ENCODE measurements at regions not wholly inside any gene's neighbourhood (a gene's known extent, or its start where the extent isn't known, plus 50 kb on each side); places are given as distances from the start of the nearest gene placed in this dataset.

GRCh38 chr2:147356157-147356556 lies 488.7 kb upstream of the ACVR2A start:
- Mint-ChIP-seq H3K27me3 (no peaks in the 10 kb centered on the region), H3K36me3 (no peaks in the 10 kb centered on the region), H3K27ac (no peak overlapping the region), H3K9me3 (ENCODE audit: low read depth) (no peaks in the 10 kb centered on the region), H3K4me3 (no peak overlapping the region), H3K4me1 (ENCODE audit: low read depth) (no peaks in the 10 kb centered on the region)

GRCh38 chr2:147355706-147356105 lies 489.1 kb upstream of the ACVR2A start:
- H3K27ac Mint-ChIP-seq: no peak overlapping the region
- no peaks in the 10 kb centered on the region for H3K9me3 Mint-ChIP-seq (ENCODE audit: low read depth)
- H3K27me3 Mint-ChIP-seq: no peaks in the 10 kb centered on the region
- no peaks in the 10 kb centered on the region for H3K36me3 Mint-ChIP-seq
- H3K4me3 Mint-ChIP-seq: no peak overlapping the region
- H3K4me1 Mint-ChIP-seq (ENCODE audit: low read depth): no peaks in the 10 kb centered on the region

GRCh38 chr2:147353072-147353381 lies 491.8 kb upstream of the ACVR2A start:
- Mint-ChIP-seq H3K27me3 (no peaks in the 10 kb centered on the region), H3K4me1 (ENCODE audit: low read depth) (no peaks in the 10 kb centered on the region), H3K27ac (no peak overlapping the region)

GRCh38 chr2:147352264-147353071 lies 492.4 kb upstream of the ACVR2A start:
- Mint-ChIP-seq H3K27ac (no peak overlapping the region), H3K36me3 (no peaks in the 10 kb centered on the region), H3K4me1 (ENCODE audit: low read depth) (no peaks in the 10 kb centered on the region), H3K27me3 (no peaks in the 10 kb centered on the region), H3K4me3 (no peak overlapping the region), H3K9me3 (ENCODE audit: low read depth) (no peaks in the 10 kb centered on the region)

More at GRCh38 chr2:147353072-147353381, 491.8 kb upstream of the ACVR2A start:
- Mint-ChIP-seq H3K9me3 (ENCODE audit: low read depth) (no peaks in the 10 kb centered on the region), H3K36me3 (no peaks in the 10 kb centered on the region), H3K4me3 (no peak overlapping the region)

- H3K27ac Mint-ChIP-seq: no peak overlapping the region
- H3K9me3 Mint-ChIP-seq (ENCODE audit: low read depth): no peaks in the 10 kb centered on the region
- H3K36me3 Mint-ChIP-seq: no peaks in the 10 kb centered on the region
- no peak overlapping the region for H3K4me3 Mint-ChIP-seq
- no peaks in the 10 kb centered on the region for H3K27me3 Mint-ChIP-seq
- H3K4me1 Mint-ChIP-seq (ENCODE audit: low read depth): no peaks in the 10 kb centered on the region
Measured at GRCh38 chr2:147351784-147352183, 493.0 kb upstream of the ACVR2A start.

GRCh38 chr2:147348931-147349555 lies 495.8 kb upstream of the ACVR2A start:
- Mint-ChIP-seq H3K27me3 (no peaks in the 10 kb centered on the region), H3K36me3 (no peaks in the 10 kb centered on the region), H3K4me3 (no peak overlapping the region), H3K4me1 (ENCODE audit: low read depth) (no peaks in the 10 kb centered on the region), H3K9me3 (ENCODE audit: low read depth) (peaks cover 9% of the 10 kb centered on the region), H3K27ac (no peak overlapping the region)

GRCh38 chr2:147346142-147346541 lies 498.7 kb upstream of the ACVR2A start:
- H3K9me3 Mint-ChIP-seq (ENCODE audit: low read depth): peaks cover 9% of the 10 kb centered on the region
- no peaks in the 10 kb centered on the region for H3K4me1 Mint-ChIP-seq (ENCODE audit: low read depth)
- no peaks in the 10 kb centered on the region for H3K36me3 Mint-ChIP-seq
- no peak overlapping the region for H3K27ac Mint-ChIP-seq
- H3K4me3 Mint-ChIP-seq: no peak overlapping the region
- H3K27me3 Mint-ChIP-seq: no peaks in the 10 kb centered on the region

- Mint-ChIP-seq H3K27ac (no peak overlapping the region), H3K4me1 (ENCODE audit: low read depth) (no peaks in the 10 kb centered on the region), H3K9me3 (ENCODE audit: low read depth) (peaks cover 9% of the 10 kb centered on the region), H3K4me3 (no peak overlapping the region), H3K27me3 (no peaks in the 10 kb centered on the region), H3K36me3 (no peaks in the 10 kb centered on the region)
Measured at GRCh38 chr2:147345246-147345645, 499.6 kb upstream of the ACVR2A start.

- peaks cover 9% of the 10 kb centered on the region for H3K9me3 Mint-ChIP-seq (ENCODE audit: low read depth)
- no peaks in the 10 kb centered on the region for H3K27me3 Mint-ChIP-seq
- H3K36me3 Mint-ChIP-seq: no peaks in the 10 kb centered on the region
- no peak overlapping the region for H3K27ac Mint-ChIP-seq
- H3K4me1 Mint-ChIP-seq (ENCODE audit: low read depth): no peaks in the 10 kb centered on the region
- H3K4me3 Mint-ChIP-seq: no peak overlapping the region
Measured at GRCh38 chr2:147342329-147342728, 502.5 kb upstream of the ACVR2A start.

GRCh38 chr2:147331790-147332419 lies 512.9 kb upstream of the ACVR2A start:
- Mint-ChIP-seq H3K9me3 (ENCODE audit: low read depth) (peaks cover 3% of the 10 kb centered on the region), H3K4me1 (ENCODE audit: low read depth) (peaks cover 6% of the 10 kb centered on the region), H3K36me3 (no peaks in the 10 kb centered on the region), H3K4me3 (no peak overlapping the region), H3K27me3 (peaks cover 1% of the 10 kb centered on the region), H3K27ac (no peak overlapping the region)

GRCh38 chr2:147330925-147331324 lies 513.9 kb upstream of the ACVR2A start:
- H3K27me3 Mint-ChIP-seq: peaks cover 1% of the 10 kb centered on the region
- peaks cover 3% of the 10 kb centered on the region for H3K9me3 Mint-ChIP-seq (ENCODE audit: low read depth)
- no peaks in the 10 kb centered on the region for H3K36me3 Mint-ChIP-seq
- no peak overlapping the region for H3K4me3 Mint-ChIP-seq
- no peak overlapping the region for H3K27ac Mint-ChIP-seq
- H3K4me1 Mint-ChIP-seq (ENCODE audit: low read depth): peaks cover 7% of the 10 kb centered on the region

GRCh38 chr2:147327613-147328012 lies 517.2 kb upstream of the ACVR2A start:
- H3K9me3 Mint-ChIP-seq (ENCODE audit: low read depth): no peaks in the 10 kb centered on the region
- peaks cover 1% of the 10 kb centered on the region for H3K27me3 Mint-ChIP-seq

GRCh38 chr2:147325990-147326389 lies 518.8 kb upstream of the ACVR2A start:
- H3K27me3 Mint-ChIP-seq: peaks cover 1% of the 10 kb centered on the region
- peaks cover 5% of the 10 kb centered on the region for H3K36me3 Mint-ChIP-seq
- H3K9me3 Mint-ChIP-seq (ENCODE audit: low read depth): peaks cover 4% of the 10 kb centered on the region
- peaks cover 7% of the 10 kb centered on the region for H3K4me1 Mint-ChIP-seq (ENCODE audit: low read depth)
- no peak overlapping the region for H3K4me3 Mint-ChIP-seq
- H3K27ac Mint-ChIP-seq: no peak overlapping the region

More at GRCh38 chr2:147327613-147328012, 517.2 kb upstream of the ACVR2A start:
- Mint-ChIP-seq H3K36me3 (no peaks in the 10 kb centered on the region), H3K4me3 (peak overlapping the region; percentile 21), H3K4me1 (ENCODE audit: low read depth) (peaks cover 7% of the 10 kb centered on the region), H3K27ac (peak overlapping the region; percentile 5)

GRCh38 chr2:147320146-147320545 lies 524.7 kb upstream of the ACVR2A start:
- Mint-ChIP-seq H3K4me3 (no peak overlapping the region), H3K27me3 (no peaks in the 10 kb centered on the region), H3K9me3 (ENCODE audit: low read depth) (peaks cover 11% of the 10 kb centered on the region), H3K27ac (no peak overlapping the region), H3K36me3 (peaks cover 5% of the 10 kb centered on the region), H3K4me1 (ENCODE audit: low read depth) (no peaks in the 10 kb centered on the region)

GRCh38 chr2:147311058-147311430 lies 533.8 kb upstream of the ACVR2A start:
- Mint-ChIP-seq H3K36me3 (no peaks in the 10 kb centered on the region), H3K9me3 (ENCODE audit: low read depth) (no peaks in the 10 kb centered on the region), H3K27me3 (no peaks in the 10 kb centered on the region), H3K27ac (no peak overlapping the region), H3K4me1 (ENCODE audit: low read depth) (peaks cover 2% of the 10 kb centered on the region), H3K4me3 (no peak overlapping the region)

Measured in activated naive CD8-positive, alpha-beta T cell (primary cell).